ENCODE measurements at regions not wholly inside any gene's neighbourhood (a gene's known extent, or its start where the extent isn't known, plus 50 kb on each side); places are given as distances from the start of the nearest gene placed in this dataset.

GRCh38 chr16:9511389-9511788, 419.9 kb downstream of the HAPSTR1 start:
- no peaks in the 10 kb centered on the region for H3K4me1 ChIP-seq (ENCODE audit: control insufficient read depth, extremely low read depth, insufficient read depth, low read length)
- POLR2A ChIA-PET: no interaction called here
- intact Hi-C loops (cut with micrococcal nuclease): no loop called here
- TF ChIP-seq CTCF (IDR thresholded peaks at IDR 0.05; ENCODE audit: extremely low read depth in 1 of 2, insufficient read depth in 1 of 2, low read depth in 1 of 2, low read length in 2 of 2) (no peak), MYC (IDR thresholded peaks at IDR 0.05; ENCODE audit: low read depth, low read length) (no peak), EZH2 (IDR thresholded peaks at IDR 0.05; ENCODE audit: borderline replicate concordance, low read depth, low read length, severe bottlenecking) (no peak), POLR2A (IDR thresholded peaks at IDR 0.05; ENCODE audit: low read depth, low read length) (no peak), JUN (IDR thresholded peaks at IDR 0.05; ENCODE audit: borderline replicate concordance, insufficient read depth, insufficient read length, low read depth) (no peak), POLR2AphosphoS5 (IDR thresholded peaks at IDR 0.05; ENCODE audit: insufficient read depth, low read depth, low read length) (no peak)
- TF ChIP-seq, protein P1, sequence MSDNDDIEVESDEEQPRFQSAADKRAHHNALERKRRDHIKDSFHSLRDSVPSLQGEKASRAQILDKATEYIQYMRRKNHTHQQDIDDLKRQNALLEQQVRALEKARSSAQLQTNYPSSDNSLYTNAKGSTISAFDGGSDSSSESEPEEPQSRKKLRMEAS (IDR thresholded peaks at IDR 0.05; ENCODE audit: insufficient read depth, insufficient read length): no peak
- H3K4me3 ChIP-seq (replicated peaks in 1 of 3; ENCODE audit: insufficient read depth in 1 of 3, low read depth in 1 of 3, low read length in 3 of 3): no peak overlapping the region
- H3K9ac ChIP-seq (replicated peaks; ENCODE audit: extremely low read depth, insufficient read depth, low read length): no peak overlapping the region
- CTCF ChIA-PET: no interaction called here
- no peaks in the 10 kb centered on the region for H3K27me3 ChIP-seq (ENCODE audit: control insufficient read depth in 2 of 2, insufficient read depth in 2 of 2, low read length in 2 of 2)
- no peaks in the 10 kb centered on the region for H4K20me1 ChIP-seq (replicated peaks; ENCODE audit: control insufficient read depth, extremely low read depth, insufficient read depth, low read length)
- no peak for DNase-seq (ENCODE audit: low read depth, low spot score)
- H3K27ac ChIP-seq (ENCODE audit: insufficient read depth, low read depth, low read length): no peak overlapping the region
- no TSS peak for BruUV-seq (replicated peaks)
- peaks cover 3% of the 10 kb centered on the region for H3K9me3 ChIP-seq (replicated peaks; ENCODE audit: control insufficient read depth, insufficient read depth, low read length)
- H3K9me1 ChIP-seq (replicated peaks; ENCODE audit: control insufficient read depth, extremely low read depth, insufficient read depth, low read length): no peaks in the 10 kb centered on the region
- dilution Hi-C loops (cut with MboI; ENCODE audit: extremely low pct_ligation_motif_present, low sequenced_read_pairs): no loop called here
- no peak overlapping the region for H3K4me2 ChIP-seq (ENCODE audit: insufficient read depth, low read length)
- no peaks in the 10 kb centered on the region for H3K36me3 ChIP-seq (ENCODE audit: control insufficient read depth in 2 of 2, extremely low read depth in 1 of 2, insufficient read depth in 2 of 2, low read length in 2 of 2)
- no peak for FAIRE-seq
- no peaks in the 10 kb centered on the region for H3K79me2 ChIP-seq (ENCODE audit: control insufficient read depth, insufficient read depth, low read length)
- no peak overlapping the region for H2AFZ ChIP-seq (ENCODE audit: low read depth, low read length)

DNA sequence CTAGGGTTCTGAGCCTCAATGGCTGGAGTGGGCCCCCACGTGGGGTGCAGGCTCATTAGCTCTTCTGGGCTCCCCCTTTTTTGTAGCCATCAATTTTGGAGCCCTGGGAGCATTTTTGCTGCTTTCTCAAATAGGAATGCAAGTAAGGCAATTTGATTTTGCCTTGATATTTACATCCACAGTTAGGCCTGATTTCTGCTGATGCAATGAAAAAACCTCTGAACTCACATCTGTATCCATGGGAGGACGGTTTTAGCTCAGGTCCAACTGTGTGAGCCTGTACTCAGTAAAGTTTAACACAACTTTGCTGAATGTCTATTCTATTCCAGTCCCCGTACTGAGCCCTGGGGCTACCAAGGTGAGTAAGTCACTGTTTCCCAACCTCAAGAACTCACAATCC, 425.0 kb downstream of the HAPSTR1 start:
- Histone ChIP-seq H3K36me3 (ENCODE audit: control insufficient read depth in 2 of 2, extremely low read depth in 1 of 2, insufficient read depth in 2 of 2, low read length in 2 of 2) (no peaks in the 10 kb centered on the region), H2AFZ (ENCODE audit: low read depth, low read length) (no peak overlapping the region), H3K4me2 (ENCODE audit: insufficient read depth, low read length) (no peak overlapping the region), H4K20me1 (replicated peaks; ENCODE audit: control insufficient read depth, extremely low read depth, insufficient read depth, low read length) (no peaks in the 10 kb centered on the region), H3K27me3 (ENCODE audit: control insufficient read depth in 2 of 2, insufficient read depth in 2 of 2, low read length in 2 of 2) (no peaks in the 10 kb centered on the region), H3K27ac (ENCODE audit: insufficient read depth, low read depth, low read length) (no peak overlapping the region), H3K9ac (replicated peaks; ENCODE audit: extremely low read depth, insufficient read depth, low read length) (no peak overlapping the region), H3K9me1 (replicated peaks; ENCODE audit: control insufficient read depth, extremely low read depth, insufficient read depth, low read length) (no peaks in the 10 kb centered on the region), H3K9me3 (replicated peaks; ENCODE audit: control insufficient read depth, insufficient read depth, low read length) (peaks cover 3% of the 10 kb centered on the region), H3K4me3 (replicated peaks in 1 of 3; ENCODE audit: insufficient read depth in 1 of 3, low read depth in 1 of 3, low read length in 3 of 3) (no peak overlapping the region), H3K79me2 (ENCODE audit: control insufficient read depth, insufficient read depth, low read length) (no peaks in the 10 kb centered on the region), H3K4me1 (ENCODE audit: control insufficient read depth, extremely low read depth, insufficient read depth, low read length) (no peaks in the 10 kb centered on the region)
- no TSS peak for BruUV-seq (replicated peaks)
- FAIRE-seq (no peak), DNase-seq (ENCODE audit: low read depth, low spot score) (no peak)
- dilution Hi-C loops (cut with MboI; ENCODE audit: extremely low pct_ligation_motif_present, low sequenced_read_pairs) (no loop called here), intact Hi-C loops (cut with micrococcal nuclease) (no loop called here)
- ChIA-PET POLR2A (no interaction called here), CTCF (no interaction called here)
- TF ChIP-seq FOS (IDR thresholded peaks at IDR 0.05; ENCODE audit: borderline replicate concordance, insufficient read depth, low read length): no peak
- TF ChIP-seq GATA2 (IDR thresholded peaks at IDR 0.05; ENCODE audit: insufficient read depth, insufficient read length, low read depth, low read length): no peak
- TF ChIP-seq JUN (IDR thresholded peaks at IDR 0.05; ENCODE audit: borderline replicate concordance, insufficient read depth, insufficient read length, low read depth): no peak
- no peak for TF ChIP-seq POLR2AphosphoS5 (IDR thresholded peaks at IDR 0.05; ENCODE audit: insufficient read depth, low read depth, low read length)
- TF ChIP-seq EZH2 (IDR thresholded peaks at IDR 0.05; ENCODE audit: borderline replicate concordance, low read depth, low read length, severe bottlenecking): no peak
- TF ChIP-seq, protein P1 (IDR thresholded peaks at IDR 0.05; ENCODE audit: insufficient read depth, insufficient read length): no peak
- TF ChIP-seq CTCF (IDR thresholded peaks at IDR 0.05; ENCODE audit: extremely low read depth in 1 of 2, insufficient read depth in 1 of 2, low read depth in 1 of 2, low read length in 2 of 2): no peak
- no peak for TF ChIP-seq MYC (IDR thresholded peaks at IDR 0.05; ENCODE audit: low read depth, low read length)
- no peak for TF ChIP-seq POLR2A (IDR thresholded peaks at IDR 0.05; ENCODE audit: low read depth, low read length)
